HFFc6 (cell line): ENCODE measurements at regions not wholly inside any gene's neighbourhood (a gene's known extent, or its start where the extent isn't known, plus 50 kb on each side); places are given as distances from the start of the nearest gene placed in this dataset.

Experiments
- DNase-seq: peaks from one replicate; pipeline ENCODE4 v3.0.0-alpha.2; 2018
- H3K27ac Mint-ChIP-seq: 2 replicates; pipeline ENCODE4 v1.8.0; 2020; ENCODE audit warnings: mild to moderate bottlenecking, mixed read lengths
- H3K27me3 Mint-ChIP-seq: 2 replicates; pipeline ENCODE4 v1.8.0; 2021; ENCODE audit warnings: mild to moderate bottlenecking, moderate library complexity, mixed read lengths; ENCODE audit not compliant: insufficient read depth
- H3K36me3 Mint-ChIP-seq: 2 replicates; pipeline ENCODE4 v1.8.0; 2021; ENCODE audit warnings: low read depth, mixed read lengths
- H3K4me1 Mint-ChIP-seq: 2 replicates; pipeline ENCODE4 v1.8.0; 2020; ENCODE audit warnings: low read depth, mixed read lengths
- H3K4me3 Mint-ChIP-seq: 2 replicates; pipeline ENCODE4 v1.8.0; 2020; ENCODE audit warnings: mild to moderate bottlenecking, moderate library complexity, mixed read lengths
- H3K9me3 Mint-ChIP-seq: 2 replicates; pipeline ENCODE4 v1.8.0; 2020; ENCODE audit warnings: mild to moderate bottlenecking, mixed read lengths
- TF ChIP-seq, protein P1 (sequence below): fragments of 200-600 bp; sonication (generic); IDR thresholded peaks from 2 replicates; pipeline ENCODE4 v1.5.0; 2021; ENCODE audit warnings: antibody characterized with exemption, mild to moderate bottlenecking

DNA sequence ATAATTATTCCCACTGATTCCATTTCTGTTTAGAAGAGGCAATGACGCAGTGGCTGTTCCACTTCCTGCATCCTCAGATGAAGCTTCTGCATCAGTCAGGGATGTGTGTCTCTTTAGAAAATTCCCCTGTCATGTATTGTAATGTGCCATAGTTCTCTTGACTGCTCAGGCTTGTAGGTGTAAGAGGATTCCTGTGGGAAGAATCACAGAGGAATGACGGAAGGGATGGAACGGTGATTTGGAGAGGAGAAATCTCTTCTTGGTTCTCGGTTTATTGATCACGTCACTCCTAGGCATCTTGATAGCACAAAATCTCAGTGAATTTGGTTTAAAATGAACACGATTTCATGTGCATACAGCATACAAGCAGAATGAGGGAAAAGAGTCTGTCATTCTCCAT lies 69.8 kb upstream of the PRKCQ start:
- TF ChIP-seq, protein P1, sequence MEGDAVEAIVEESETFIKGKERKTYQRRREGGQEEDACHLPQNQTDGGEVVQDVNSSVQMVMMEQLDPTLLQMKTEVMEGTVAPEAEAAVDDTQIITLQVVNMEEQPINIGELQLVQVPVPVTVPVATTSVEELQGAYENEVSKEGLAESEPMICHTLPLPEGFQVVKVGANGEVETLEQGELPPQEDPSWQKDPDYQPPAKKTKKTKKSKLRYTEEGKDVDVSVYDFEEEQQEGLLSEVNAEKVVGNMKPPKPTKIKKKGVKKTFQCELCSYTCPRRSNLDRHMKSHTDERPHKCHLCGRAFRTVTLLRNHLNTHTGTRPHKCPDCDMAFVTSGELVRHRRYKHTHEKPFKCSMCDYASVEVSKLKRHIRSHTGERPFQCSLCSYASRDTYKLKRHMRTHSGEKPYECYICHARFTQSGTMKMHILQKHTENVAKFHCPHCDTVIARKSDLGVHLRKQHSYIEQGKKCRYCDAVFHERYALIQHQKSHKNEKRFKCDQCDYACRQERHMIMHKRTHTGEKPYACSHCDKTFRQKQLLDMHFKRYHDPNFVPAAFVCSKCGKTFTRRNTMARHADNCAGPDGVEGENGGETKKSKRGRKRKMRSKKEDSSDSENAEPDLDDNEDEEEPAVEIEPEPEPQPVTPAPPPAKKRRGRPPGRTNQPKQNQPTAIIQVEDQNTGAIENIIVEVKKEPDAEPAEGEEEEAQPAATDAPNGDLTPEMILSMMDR, result no peak
- no peak for DNase-seq
- no peaks in the 10 kb centered on the region; the same call in 1 of the 2 replicates for H3K27me3 Mint-ChIP-seq
- H3K4me3 Mint-ChIP-seq, result no peak overlapping the region
- H3K9me3 Mint-ChIP-seq, result no peaks in the 10 kb centered on the region
- H3K36me3 Mint-ChIP-seq, result no peaks in the 10 kb centered on the region
- no peaks in the 10 kb centered on the region for H3K4me1 Mint-ChIP-seq
- no peak overlapping the region for H3K27ac Mint-ChIP-seq

DNA sequence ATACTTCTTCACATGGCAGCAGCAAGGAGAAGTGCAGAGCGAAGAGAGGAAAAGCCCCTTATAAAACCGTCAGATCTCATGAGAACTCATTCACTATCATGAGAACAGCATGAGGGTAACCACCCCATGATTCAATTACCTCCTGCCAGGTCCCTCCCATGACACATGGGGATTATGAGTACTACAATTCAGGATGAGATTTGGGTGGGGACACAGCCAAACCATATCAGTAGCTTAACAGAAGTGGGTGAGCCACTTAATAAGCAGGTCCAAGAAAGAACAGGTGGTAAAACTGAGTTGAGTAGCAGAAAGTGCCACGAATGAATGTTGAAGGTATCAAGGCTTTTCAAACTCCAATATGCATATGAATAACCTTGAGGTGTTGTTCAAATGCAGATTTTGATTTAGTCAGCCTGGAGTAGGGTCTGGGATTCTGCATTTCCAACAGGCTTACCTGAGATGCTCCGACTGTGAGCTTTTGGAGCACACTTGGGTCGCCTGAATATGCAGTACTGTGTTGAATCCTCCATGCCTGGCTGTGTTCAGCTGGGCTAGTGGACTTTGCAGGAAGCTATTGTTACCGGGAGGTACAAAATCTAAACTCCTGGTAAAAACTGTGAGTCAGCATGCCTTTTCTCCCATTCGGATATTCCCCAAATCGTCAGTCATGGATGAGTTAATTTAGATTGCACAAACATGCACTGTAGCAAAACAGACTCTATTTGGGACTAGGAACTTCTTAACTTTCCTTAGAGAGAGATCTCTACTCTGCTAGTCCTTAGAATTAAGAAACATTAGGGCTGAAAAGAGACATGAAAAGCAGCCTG lies 69.0 kb upstream of the PRKCQ start:
- H3K9me3 Mint-ChIP-seq, result no peaks in the 10 kb centered on the region
- TF ChIP-seq, protein P1, result no peak
- DNase-seq, result no peak
- no peaks in the 10 kb centered on the region; the same call in 1 of the 2 replicates for H3K27me3 Mint-ChIP-seq
- no peaks in the 10 kb centered on the region for H3K36me3 Mint-ChIP-seq
- H3K4me3 Mint-ChIP-seq, result no peak overlapping the region
- H3K4me1 Mint-ChIP-seq, result no peaks in the 10 kb centered on the region
- no peak overlapping the region for H3K27ac Mint-ChIP-seq

DNA sequence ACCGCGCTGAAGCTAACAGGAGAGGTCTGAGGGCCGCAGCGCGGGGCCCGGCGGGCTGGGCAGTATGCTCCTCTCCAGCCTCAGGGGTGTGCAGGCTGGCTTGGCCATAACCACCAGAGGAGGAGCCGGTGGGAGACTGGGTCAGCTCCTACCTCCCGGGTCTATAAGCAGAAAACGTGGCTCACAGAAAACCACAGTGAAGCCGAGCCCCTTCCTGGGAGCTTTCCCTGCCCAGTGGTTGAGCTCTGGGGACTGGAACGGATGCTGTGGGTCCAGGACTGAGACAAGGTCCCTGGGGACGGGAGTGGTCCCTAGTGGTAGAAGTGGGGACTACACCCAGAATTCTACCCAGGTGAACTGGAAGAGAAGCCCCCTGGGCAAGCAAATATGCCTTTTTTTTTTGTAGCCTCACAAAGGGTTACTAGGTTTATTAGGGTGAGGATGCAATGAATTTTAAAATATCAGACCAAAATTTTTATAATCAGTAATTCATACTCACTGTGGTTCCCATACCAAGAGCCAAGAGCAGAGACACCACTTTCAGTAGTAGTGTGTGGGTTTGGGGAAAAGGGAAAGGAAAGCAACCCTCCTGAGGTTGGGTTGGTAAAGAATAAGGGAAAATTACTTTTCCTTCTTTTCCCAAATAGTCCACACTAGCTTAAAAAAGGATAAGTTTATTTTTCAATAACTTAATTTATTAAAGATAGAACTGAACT lies 67.9 kb upstream of the PRKCQ start:
- no peaks in the 10 kb centered on the region for H3K36me3 Mint-ChIP-seq
- H3K27me3 Mint-ChIP-seq, result no peaks in the 10 kb centered on the region; the same call in 1 of the 2 replicates
- TF ChIP-seq, protein P1, result peak; percentile 75
- H3K27ac Mint-ChIP-seq, result no peak overlapping the region
- H3K9me3 Mint-ChIP-seq, result no peaks in the 10 kb centered on the region; the same call in 1 of the 2 replicates
- no peak overlapping the region for H3K4me3 Mint-ChIP-seq
- no peak for DNase-seq
- H3K4me1 Mint-ChIP-seq, result no peaks in the 10 kb centered on the region

DNA sequence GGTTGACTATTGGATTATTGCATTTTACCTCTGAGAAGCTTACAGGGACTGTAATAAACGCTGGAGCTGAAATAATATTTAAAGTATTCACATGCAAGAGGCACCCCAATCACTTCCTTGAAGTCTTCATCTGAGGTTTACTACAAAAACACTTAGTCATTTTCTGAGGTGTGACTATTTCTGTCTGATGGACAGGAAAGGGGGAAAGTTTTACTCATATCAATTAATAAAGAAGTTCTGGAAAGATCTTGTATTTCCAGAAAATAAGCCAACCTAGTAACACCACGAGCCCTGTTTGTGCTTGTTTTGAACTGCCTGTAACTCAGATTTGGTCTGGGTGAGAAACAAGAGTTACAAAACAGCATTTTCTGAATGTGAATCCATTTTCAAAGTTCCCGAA lies 63.9 kb upstream of the PRKCQ start:
- no peaks in the 10 kb centered on the region for H3K4me1 Mint-ChIP-seq
- no peak overlapping the region for H3K27ac Mint-ChIP-seq
- no peak for DNase-seq
- peaks cover 2% of the 10 kb centered on the region for H3K27me3 Mint-ChIP-seq
- H3K9me3 Mint-ChIP-seq, result no peaks in the 10 kb centered on the region; the same call in 1 of the 2 replicates
- H3K36me3 Mint-ChIP-seq, result no peaks in the 10 kb centered on the region
- TF ChIP-seq, protein P1, result no peak
- H3K4me3 Mint-ChIP-seq, result no peak overlapping the region

DNA sequence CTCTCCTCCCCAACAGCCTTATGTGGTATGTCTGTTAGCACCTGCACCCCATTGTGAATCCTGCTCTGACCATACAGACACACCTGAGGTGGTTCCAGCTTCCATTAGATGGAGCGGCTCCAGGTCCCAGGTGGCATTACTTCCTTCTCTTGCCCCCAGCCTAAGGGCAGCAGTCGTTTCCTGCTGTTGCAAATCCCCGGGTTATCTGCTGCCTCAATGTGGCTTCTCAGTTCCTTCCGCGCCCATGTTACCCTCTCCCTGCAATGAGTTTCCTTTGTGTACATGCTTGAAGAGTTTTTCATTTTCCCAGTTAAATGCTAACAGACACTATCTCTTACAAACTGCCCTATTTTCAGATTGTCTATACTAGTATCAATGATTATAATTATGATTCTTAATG lies 62.8 kb upstream of the PRKCQ start:
- TF ChIP-seq, protein P1, result no peak
- Mint-ChIP-seq H3K27me3 (peaks cover 2% of the 10 kb centered on the region), H3K9me3 (no peaks in the 10 kb centered on the region; the same call in 1 of the 2 replicates), H3K27ac (no peak overlapping the region), H3K4me3 (no peak overlapping the region), H3K4me1 (no peaks in the 10 kb centered on the region), H3K36me3 (no peaks in the 10 kb centered on the region)
- no peak for DNase-seq
